GM19467 (cell line): ENCODE measurements at regions not wholly inside any gene's neighbourhood (a gene's known extent, or its start where the extent isn't known, plus 50 kb on each side); places are given as distances from the start of the nearest gene placed in this dataset.

Experiments used
- ATAC-seq: cut with Tn5 transposase; IDR thresholded peaks from one replicate; pipeline ENCODE4 v1.9.1; 2021; ENCODE audit warnings: mild to moderate bottlenecking, moderate library complexity; ENCODE audit not compliant: unreplicated experiment

DNA sequence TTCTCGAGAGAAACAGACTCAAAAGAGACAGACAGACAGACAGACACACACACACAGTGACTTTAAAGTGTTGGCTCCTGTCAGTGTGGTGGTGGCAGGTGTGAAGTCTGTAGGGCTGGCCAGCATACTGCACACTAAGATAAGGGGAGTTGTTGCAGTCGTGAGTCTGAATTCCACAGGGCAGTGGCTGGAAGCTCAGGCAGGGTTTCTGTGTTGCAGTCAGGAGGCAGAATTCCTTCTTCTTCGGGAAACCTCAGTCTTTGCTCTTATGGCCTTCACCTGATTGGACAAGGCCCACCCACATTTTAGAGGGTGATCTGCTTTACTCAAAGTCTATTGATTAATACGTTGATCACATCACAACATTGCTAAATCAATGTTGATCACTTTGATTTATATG, 478.4 kb upstream of the HS6ST1 start:
- no peak for ATAC-seq

DNA sequence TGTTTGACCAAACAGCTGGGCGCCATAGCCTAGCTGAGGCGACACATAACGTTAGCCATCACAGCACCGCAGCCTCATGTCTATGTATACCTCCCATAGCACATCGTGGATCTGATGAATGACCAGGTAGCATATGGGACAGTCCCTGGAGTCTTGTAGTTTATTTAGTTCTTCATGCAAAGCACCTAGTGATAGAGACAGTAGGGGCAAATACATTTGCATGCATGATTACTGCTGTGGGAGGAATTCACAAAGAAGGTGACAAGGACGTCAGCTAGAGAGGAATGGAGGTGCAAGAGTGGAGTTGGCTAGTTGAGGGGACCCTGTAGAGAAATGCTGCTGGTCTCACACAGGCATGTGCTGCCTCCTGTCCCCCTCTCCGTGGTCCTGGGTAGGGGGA, 478.9 kb upstream of the HS6ST1 start:
- peak; percentile 32 for ATAC-seq

DNA sequence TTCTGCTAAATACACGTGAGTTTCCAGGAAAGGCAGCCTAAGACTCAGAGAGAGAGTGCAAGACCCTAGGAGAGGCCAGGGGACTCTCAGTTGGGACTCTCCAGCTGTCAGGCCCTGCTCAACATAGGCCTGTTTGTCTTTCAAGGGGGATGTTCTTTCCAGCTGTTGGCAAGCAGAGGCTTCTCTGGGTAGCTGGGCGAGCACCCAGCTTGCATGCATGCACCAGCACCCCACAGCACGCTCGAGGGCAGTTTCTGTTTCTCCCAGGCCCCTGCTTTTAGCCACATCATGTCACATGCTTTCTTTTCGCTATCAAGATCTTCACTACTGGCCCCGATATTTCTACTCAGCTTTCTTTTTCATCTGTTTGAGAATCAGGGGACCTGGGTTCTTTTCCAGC, 479.3 kb upstream of the HS6ST1 start:
- peak; percentile 80 for ATAC-seq

DNA sequence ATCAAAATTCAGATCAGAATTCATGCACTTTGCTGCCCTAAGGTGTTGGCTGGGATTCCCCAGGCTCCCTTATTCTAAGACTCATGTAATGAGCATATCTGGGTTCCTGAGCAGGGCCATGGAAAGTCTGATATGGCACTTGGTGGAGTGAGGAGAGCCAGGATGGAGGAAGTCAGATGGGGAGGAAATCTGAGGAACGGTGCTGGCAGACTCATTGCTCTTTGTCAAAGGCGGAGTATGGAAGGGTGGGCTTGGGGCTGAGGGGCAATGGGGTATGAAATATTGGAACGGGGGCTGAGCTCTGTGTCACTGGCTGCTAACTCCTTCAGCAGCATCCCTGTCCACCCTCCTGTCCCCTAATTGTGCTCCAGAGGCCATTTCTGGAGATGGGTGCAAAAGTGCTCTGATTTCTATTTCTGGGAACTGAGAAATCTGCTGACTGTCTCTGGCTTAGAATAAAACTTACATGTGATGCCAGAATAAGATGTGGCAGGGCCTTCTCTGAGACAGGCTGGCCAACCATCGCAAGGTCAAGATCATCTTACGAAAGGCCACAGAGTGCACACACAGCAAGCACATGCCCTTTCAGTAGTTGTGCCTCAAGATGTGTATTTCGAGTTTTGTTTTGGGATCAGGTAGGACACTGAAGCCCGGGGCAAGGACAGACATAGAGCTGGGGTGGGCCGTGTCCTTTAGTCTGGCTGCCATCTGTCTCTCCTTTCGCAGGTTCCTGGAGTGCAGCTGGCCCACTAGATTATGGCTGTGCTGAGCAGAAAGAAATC, 480.0 kb upstream of the HS6ST1 start:
- ATAC-seq: no peak

DNA sequence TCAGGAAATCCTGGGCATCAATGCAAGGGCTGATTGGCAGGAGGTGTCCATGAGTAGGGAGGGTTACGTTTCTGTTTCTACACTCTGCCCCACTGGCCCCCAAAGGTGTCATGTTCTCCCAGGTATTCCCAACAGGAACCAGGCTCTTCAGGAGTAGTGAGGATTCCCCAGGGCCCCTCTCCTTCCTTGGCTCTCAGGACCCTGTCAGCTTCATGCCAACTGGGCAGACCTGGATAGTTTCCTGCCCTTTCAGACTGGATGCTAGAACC, 480.6 kb upstream of the HS6ST1 start:
- no peak for ATAC-seq

DNA sequence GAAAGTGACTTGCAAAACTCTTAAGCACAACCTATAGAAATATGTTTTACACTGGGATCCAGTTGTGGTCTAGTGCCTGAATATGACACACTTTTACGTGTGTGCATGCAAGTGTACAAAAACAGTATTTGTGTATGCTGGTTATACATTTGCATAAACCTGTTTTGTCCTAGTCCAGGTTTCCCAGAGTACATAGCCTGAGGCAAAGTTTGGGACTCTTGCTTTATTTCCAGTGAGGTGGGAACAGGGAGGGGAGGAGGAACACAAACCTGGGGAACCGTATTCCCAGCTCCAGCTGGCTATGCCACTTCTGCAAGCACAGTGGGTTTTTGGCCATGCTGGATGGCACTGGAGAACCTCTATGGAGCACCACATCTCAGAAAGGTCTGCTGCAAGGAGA, 481.1 kb upstream of the HS6ST1 start:
- ATAC-seq: no peak

DNA sequence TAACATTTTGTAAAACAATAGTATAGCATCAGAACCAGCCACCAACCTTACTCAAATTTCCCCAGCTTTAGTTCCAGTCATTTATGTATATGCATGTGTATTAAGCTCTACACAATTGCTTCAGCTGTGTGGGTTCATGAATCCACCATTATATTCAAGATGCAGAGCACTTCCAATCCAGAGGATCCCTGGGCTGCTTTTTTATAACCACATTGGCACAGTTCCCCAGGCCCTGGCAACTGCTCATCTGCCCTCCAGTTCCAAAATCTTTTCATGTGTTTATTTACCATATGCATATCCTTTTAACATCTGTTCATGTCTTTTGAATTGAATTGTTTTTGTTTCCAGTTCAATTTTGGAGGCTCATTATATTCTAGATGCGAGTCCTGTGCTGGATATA, 482.9 kb upstream of the HS6ST1 start:
- no peak for ATAC-seq

DNA sequence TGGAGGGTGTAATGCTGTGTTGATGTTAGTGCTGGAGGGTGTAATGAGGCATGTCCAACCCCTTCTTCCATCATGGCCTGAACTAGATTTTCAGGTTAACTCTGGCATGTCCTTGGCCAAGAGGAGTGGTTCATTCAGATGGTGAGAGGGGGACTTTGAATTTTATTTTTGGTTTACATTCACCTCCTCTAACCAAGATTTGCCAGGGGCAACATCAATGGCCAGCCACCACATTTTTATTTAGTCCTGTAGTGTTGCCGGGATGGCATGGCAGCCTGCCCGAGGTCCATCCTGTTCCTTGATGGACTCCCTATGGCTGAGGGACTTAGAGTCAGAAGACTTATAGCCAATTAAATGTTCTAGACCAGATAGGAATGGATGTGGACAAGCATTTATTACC, 484.6 kb upstream of the HS6ST1 start:
- no peak for ATAC-seq

DNA sequence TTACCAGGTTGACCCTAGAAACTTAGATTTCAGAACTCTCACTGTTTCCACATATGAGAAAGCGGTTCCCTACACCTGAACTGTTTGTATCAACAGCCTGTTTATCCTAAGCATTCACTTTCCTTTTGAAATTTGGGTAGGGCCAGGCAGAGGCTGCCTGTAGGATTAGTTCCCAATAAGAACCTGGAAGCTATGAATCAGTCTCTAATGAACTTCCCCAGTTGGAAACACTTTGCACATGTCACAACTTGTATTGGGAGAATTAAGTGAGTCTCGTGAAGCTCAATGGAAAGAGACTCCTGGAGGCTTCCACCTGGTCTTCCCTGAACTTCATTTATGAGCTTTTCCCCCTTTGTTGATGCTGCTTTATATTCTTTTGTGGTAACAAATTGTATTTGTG, 486.6 kb upstream of the HS6ST1 start:
- no peak for ATAC-seq

DNA sequence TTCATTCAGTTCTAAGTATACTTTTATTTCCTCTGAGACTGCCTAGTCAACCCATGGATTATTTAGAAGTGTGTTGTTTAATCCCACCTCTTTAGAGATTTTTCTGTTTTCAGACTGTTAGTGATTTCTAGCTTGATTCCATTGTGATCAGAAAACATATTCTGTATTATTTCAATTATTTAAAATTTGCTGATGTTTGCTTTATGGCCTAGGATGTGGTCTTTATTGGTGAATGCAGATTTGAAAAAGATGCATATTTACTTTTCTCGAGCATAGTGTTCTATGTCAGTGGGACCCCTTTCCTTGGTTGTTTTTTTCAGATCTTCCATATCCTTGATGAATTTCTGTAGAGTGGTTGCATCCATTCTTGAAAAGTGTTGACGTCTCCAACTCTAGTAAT, 487.2 kb upstream of the HS6ST1 start:
- ATAC-seq: no peak

DNA sequence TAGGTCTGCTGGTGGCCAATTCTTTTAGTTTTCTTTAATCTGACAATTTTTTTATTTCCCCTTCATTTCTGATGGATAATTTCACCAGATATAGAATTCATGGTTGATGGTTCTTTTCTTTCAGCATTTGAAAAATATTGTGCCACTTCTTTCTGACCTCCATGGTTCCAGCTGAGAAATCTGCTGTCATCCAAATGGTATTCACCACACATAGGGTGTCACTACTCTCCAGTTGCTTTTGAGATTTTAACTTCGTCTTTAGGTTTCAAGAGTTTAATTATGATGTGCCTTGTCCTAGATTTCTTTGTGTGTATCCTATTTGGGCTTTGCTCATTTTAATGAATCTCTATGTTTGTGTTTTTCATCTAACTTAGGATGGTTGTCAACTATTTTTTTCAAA, 488.6 kb upstream of the HS6ST1 start:
- no peak for ATAC-seq

DNA sequence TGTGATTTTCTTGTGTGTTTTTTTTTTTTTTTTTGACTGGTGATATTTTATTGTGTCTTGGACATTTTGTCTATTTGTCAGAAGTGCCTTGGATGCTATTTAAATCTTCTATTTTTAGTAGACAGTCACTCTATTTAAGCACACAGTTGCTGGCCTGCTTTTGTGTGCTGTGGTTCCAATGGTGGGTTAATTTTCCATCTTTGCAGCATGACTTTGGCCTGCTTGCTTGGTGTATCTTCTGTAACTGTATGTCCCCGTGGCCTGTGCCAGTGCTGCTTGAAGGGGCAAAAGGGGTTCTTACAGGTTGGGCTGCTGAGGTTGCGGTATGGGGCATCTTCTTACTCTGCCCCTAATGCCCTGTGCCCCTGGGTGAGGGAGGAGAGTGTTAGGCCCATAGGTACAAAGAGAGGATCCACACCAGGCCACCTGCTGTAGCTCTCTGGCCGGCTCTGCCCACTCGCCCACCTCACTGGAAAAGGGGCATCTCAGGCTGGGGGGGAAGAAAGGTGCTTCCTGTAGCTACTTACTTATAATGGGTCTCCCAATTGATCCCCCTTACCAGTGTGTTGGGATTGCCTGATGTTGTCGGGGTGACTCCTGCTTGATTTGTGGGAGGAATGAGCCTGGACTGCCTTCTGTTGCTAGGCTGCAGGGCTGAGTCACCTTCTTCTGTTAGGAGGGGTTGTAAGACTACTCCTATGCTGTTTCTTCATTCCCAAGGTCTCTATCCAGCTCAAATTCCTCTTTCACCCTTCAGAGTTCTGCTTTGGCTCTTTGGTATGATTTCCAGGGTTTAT, 490.0 kb upstream of the HS6ST1 start:
- no peak for ATAC-seq

DNA sequence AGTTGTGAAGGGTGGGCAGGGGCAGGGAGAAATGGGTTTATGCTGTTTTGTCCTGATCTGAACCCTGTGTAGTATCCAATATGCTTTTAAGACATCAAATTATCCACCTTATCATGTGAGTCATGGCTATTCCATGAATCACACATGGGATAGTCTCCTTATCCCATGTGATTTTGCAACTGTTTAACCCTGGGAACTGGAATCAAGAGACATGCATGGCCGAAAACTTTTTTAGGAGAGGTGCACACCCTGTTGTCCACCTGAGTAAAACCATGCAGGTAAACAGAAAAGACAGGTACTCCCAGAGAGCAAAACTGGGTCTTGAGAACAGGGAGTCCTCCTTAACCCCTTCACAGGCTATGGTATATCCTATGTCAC, 490.6 kb upstream of the HS6ST1 start:
- ATAC-seq: no peak

DNA sequence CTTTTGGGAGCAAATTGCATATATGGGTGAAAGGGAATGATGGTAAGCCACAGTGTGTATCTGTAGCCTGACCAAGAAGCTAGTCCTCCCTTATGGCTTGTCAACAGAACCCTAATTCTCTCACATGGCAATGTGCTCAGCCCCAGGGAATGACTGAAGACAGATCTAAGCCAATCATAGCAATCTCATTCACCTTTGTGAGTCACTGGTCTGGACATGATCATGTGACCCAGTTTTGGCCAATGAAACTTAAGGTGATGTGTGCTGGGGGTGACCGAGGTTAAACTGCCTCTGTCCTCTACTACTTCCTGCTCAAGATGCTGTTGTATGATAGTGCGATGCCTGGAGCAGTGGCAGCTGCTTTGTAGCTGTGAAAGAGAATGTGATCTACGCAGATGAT, 491.2 kb upstream of the HS6ST1 start:
- no peak for ATAC-seq

DNA sequence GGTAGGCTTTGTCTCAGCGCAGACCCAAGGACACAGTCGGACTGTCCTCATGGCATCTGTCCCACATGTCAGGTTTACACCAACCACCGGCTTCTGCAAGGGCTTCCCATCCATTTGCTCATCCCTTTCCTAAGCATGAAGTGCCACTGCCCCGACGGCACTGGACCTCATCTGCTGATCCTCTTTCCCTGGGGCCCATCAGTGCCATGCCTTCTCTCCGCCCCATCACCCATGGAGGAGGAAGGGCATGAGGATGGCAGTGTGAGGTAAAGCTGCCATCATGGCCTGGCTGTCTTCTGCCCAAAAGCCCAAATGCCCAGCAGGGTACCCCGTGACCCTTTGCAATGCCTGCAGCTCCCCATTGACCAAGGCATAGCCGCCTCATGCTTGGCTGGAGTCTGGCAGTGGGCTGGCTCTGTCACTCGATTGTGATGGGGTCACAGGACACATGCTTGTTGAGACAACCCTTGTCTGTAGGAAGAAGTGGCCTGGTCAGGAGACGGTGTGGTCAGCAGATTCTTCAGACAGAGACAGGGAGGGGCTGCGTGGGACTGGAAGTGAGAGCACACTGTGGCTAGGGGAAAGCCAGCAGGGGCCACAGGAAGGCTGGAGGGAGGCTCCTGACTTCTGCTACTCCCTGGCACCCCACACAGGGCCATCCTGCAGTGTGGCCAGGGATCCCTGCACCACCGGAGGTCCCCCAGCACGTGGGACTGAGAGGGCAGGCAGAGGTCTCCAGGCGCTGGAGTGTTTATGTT, 493.7 kb upstream of the HS6ST1 start:
- ATAC-seq: no peak

DNA sequence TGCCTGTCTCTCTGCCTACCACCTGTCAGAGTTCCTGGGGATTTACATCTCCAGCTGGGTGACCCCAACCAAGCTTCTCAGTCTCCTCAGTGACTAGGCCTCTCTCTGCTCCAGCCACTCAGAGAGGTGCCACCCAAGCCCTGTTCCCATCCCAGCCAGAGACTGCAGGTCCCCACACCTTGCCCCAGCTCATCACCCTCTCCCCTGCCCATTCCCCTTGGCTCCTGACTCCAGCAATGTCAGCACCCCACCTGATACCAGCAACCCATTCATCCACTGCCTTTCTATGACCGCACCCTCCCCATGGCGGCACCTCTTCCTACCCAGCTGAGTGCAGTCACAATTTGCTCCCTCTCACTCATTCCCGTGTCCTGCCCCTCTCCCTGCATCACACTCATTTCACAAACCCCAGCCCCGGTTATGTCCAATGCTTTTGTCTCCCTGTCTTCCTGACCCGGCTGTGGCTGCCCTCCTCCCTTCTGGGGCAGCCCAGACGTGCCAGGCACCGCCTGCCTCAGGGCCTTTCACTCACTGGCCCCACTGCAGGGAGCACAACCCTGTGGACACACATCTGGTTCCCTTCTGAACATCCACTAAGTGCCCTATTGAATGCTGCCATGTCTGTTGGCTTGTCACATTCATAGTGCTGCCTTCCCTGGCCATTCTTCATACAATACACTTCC, 494.8 kb upstream of the HS6ST1 start:
- ATAC-seq: no peak

DNA sequence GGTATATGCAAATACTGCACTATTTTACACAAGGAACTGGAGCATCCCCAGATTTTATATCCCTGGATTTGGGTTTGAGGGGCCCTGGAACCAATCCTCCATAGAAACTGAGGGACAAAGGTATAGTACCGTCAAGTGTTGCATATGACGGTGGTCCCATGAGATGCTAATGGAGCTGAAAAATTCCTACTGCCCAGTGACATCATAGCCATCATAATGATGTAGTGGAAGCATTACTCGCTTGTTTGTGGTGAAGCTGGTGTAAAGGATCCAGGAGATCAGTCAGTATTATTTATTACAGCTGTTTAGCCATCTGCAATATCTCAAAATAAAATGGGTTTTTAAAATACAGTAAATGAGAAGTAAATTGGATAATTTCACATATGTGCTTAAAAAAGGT, 496.6 kb upstream of the HS6ST1 start:
- ATAC-seq: no peak

DNA sequence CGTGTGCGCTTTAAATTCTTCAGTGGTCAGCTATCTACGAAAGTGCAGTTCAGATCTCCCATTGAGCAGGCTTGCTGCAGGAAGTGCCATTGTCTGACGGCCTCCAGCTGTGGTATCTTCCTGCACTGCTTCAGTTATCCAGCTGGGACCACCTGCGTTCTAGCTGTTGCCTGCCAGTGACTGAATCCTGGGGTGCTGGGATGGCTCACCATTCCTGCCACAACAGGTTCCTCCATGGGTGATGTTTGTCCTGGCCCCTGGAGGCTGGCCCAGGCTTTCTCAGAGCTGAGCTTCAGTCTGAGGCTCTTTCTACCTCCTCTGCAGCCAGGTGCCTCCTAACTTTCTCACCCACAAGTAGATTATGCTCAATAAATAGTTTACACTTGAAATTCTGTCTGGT, 498.5 kb upstream of the HS6ST1 start:
- ATAC-seq: no peak

DNA sequence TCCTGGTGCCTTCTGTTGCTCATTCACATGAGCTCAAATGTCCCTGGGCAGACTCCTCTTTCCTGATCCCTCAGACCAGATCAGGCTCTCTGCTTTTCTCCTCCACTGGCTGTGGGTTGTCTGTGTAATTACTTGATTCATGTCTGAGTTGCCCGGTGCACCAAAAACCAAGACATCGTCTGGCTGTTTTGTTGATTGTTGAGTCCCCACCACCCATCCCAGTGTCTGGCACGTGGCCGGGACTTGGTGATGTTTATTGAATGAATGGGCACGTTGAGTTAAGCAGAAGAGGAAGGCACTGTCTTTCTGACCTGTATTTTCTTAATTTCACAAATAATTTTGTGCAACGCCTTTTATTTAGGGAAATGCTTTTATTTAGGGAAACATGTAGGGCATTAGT, 499.1 kb upstream of the HS6ST1 start:
- no peak for ATAC-seq

DNA sequence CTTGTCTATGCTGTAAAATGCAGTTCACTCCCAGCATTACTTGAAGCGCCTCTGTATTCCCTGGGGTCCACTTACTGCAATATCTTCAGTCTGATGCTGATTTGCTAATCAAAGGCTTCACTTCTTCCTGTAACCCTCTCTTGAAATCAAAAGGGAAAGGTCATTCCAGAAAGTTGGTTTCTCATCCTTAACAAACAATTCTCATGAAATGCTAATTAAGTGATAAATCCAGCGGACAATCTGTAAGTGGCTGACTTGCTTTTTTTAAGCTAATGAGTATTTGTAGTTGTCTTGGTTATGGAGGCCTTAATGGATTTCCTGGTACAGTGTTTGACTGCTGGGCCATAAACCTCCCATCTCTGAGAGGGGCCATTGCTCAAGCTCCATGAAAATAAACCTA, 499.6 kb upstream of the HS6ST1 start:
- no peak for ATAC-seq

DNA sequence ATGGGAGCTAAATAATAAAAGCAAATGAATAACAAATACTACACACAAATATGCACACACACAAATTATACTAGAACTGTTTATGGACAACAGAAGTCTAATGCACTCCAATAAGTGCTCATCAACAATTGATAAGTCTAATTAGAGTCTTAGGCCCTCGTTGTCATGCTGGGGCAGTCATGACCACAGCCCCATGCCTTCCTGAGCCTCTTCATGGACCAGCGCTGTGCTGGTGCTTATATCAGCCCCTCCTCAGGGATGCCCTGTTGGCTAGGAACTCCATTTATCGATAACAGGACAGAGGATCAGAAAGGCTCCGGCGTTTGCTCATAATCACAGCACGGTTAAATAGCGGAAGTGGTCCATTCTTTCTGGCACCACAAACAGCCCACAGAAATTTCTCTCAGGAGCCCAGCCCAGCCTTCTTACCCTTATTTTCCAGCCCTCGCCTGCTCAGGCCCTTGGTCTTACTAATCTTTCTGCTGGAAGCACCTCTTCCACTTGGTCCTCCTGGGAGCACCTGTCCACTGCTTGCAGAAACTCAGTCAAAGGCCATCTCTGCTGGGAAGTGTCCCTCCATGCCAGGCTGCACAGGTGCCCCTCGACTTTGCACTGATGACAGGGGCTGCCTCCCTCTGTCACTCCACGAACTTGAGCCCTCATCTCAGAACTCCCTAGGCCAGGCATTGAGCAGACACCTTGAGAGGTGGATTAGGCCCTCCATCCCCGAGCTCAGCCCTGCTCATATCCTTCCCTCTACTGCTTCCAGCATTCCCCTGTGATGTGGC, 500.2 kb upstream of the HS6ST1 start:
- ATAC-seq: no peak
